ENCODE measurements at regions not wholly inside any gene's neighbourhood (a gene's known extent, or its start where the extent isn't known, plus 50 kb on each side); places are given as distances from the start of the nearest gene placed in this dataset.
"Not testable (repeated sequence)": the region's sequence is repeated elsewhere in the genome, so short reads cannot be mapped to it uniquely, and the experiment has no call there.

DNA sequence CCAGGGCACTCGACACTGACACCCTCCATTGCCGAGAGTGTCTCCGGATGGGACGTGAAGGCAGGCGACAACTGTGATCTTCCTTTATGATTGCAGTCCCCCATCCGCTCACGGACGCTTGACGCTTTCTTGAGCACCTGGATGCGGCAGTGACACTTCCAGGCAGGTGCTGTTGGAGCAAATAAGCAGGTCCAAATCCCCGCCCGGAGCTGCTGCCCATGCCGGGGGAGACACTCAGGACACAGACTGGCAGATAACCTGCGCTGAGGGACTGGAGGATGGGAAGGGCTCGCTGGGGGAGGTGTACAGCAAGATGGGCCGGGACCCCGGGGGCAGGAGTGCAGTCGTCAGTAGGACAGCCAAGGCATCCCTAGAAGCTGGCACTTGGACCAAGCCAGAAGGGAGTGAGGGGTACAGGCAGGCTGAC, 1403.5 kb downstream of the BRD1 start:
- H3K4me1 Mint-ChIP-seq = no peaks in the 10 kb centered on the region
- H3K27ac Mint-ChIP-seq = peak overlapping the region in 1 of 2 donors; percentile 93
- H3K4me3 Mint-ChIP-seq = no peak overlapping the region
- ATAC-seq = no peak
- DNase-seq = no peak
- peaks cover 12% of the 10 kb centered on the region for H3K27me3 Mint-ChIP-seq
- H3K9me3 Mint-ChIP-seq = no peaks in the 10 kb centered on the region

DNA sequence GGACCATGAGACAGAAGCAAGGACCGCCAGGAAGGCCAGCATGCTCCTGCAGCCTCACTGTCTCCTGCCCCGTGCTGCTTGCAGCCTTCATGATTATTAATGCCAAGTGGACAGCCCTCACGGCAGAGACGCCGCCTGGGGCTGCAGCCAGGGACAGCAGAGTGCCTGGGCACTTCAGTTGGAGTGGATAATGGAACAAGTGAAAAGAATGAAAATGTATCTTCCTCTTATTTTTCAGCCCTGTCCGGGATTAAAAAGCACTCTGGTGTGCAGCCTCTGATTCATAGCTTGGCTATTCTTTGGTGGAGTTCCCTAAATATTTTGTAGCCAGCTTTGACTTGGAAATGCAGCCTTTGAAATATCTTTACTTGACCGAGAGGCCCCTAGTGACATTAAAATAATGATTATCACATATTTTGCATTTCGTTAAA, 1404.2 kb downstream of the BRD1 start:
- Mint-ChIP-seq H3K27me3 (peaks cover 14% of the 10 kb centered on the region), H3K4me3 (no peak overlapping the region), H3K4me1 (no peaks in the 10 kb centered on the region), H3K27ac (no peak overlapping the region), H3K9me3 (no peaks in the 10 kb centered on the region)
- ATAC-seq (no peak), DNase-seq (no peak)

DNA sequence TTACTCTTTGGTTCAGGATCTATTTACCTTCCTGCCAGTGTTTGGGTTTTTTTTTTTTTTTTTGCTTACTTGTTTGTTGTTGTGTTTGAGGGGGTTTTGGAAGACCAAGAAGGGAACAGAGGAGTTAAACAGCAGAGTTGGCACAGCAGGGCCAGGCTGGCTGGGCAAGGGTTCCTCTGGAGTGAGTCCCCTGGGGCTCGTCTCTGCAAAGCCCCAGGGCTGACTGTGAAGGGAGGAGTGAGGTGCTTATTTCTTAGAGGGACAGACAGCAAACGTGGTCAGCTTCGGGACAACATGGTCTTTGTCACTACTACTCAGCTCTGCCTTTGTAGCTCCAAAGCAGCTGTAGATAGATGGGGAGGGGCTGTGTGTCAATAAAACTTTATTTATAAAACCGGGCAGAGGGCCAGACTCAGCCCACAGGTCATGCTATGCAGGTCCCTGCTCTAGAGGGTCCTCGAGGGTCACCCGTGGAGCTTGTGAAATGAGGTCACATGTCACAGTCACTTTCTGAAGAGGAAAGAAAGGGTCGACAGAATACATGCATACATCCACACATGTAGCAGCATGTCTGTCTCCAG, 1404.7 kb downstream of the BRD1 start:
- Mint-ChIP-seq H3K4me3 (no peak overlapping the region), H3K4me1 (no peaks in the 10 kb centered on the region), H3K27me3 (peaks cover 14% of the 10 kb centered on the region), H3K27ac (no peak overlapping the region), H3K9me3 (no peaks in the 10 kb centered on the region)
- ATAC-seq (no peak), DNase-seq (no peak)

DNA sequence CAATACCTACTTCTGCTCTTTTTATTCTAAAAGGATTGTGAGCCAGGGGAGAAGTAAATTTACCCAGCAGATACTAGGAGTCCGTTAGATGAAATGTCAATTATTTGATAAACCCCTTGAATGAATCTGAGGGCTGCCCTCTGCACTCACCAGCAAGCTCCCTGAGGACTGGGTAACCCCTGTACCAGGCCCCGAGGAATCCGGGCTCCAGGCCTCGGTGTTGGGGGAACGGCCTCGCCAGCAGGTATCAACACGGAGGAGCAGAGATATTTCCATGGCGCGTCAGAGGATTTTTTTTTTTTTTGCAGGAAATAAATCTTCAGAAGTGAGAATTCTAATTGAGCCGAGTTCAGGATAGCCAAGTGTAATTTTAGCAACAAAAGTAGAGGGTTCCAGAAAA, 1408.8 kb downstream of the BRD1 start:
- Mint-ChIP-seq H3K4me3 (no peak overlapping the region), H3K27me3 (peaks cover 24% of the 10 kb centered on the region), H3K9me3 (no peaks in the 10 kb centered on the region), H3K27ac (no peak overlapping the region), H3K4me1 (no peaks in the 10 kb centered on the region)
- no peak for DNase-seq
- no peak for ATAC-seq

DNA sequence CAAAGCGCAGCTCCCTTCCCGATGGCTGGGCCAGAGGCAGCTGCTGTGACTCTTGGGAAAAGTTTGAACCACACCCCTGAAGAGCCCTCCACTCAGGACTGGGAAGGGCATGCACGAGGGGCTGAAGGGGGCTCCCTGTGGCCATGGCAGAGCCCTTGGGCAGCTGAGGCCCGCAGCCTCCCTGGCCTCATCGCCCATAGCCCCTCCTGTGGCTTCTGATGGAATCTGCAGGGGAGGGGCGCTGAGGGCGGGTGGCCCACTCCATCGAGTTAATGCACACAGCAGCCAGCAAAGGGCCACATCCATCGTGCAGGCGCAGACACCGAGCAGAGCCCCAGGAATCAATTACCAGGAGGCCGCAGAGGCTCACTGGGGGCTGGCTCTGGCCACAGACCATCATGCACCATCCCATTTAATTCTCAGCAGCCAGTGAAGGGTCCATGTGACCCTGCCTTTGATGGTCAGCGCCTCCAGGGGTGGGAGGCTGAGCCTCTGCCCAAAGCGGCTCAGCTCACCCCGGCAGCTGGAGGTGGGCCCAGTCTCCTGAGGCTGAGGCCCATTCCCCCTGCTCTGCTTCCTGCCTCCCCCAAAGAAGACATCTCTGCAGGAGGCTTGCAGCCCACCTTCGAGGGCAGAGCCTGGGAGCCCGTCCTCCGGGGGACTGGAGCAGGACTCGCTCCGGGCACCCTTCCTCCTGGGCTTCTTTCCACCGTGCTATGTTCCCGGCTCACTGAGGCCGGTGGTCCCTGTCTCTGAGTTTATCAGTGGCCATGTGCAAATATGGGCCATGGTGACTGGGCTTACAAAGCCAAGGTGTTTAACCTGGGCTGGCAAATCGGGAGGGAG, 1410.2 kb downstream of the BRD1 start:
- DNase-seq = no peak
- peaks cover 24% of the 10 kb centered on the region for H3K27me3 Mint-ChIP-seq
- no peak overlapping the region for H3K27ac Mint-ChIP-seq
- H3K9me3 Mint-ChIP-seq = no peaks in the 10 kb centered on the region
- no peaks in the 10 kb centered on the region for H3K4me1 Mint-ChIP-seq
- H3K4me3 Mint-ChIP-seq = no peak overlapping the region
- no peak for ATAC-seq

DNA sequence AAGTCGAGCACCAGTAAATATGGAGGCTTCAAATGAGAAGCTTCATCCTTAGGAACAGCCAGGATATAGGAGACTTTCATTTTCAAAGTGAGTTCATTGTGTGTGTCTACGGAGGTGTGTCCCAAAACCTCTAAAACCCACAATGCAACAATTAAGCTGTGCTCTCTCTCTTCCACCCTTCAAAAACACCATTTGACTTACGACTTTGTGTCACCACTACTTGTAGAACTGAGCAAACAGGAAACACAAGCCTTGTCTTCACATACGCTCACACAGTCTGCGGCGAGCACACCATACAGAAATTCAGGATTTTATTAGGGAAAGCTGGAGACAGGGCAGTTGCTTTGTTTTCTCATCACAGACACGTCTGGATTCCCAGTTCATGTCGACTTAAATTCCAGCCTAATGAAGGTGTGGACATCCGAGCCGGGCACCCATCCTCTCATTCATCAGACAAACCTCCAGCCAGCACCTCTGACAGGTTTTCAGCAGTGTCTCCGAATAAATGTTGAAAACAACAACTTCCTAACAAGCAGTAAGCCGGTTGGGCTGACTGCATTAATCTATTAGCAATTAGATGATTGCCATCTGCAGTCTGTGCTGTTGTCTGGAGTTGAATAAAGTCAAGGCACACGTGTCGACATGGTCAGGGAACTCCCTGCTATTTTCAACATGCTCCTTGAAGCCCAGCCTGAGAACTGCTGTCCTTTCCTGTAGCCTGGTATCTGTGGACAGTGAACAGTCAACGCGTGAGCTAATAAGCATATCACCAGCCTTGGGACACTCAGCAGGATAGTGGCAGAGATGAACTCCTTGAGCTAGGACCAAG, 1411.1 kb downstream of the BRD1 start:
- Mint-ChIP-seq H3K27ac (no peak overlapping the region), H3K27me3 (peaks cover 24% of the 10 kb centered on the region), H3K4me1 (no peaks in the 10 kb centered on the region), H3K9me3 (no peaks in the 10 kb centered on the region), H3K4me3 (no peak overlapping the region)
- DNase-seq = no peak
- no peak for ATAC-seq

DNA sequence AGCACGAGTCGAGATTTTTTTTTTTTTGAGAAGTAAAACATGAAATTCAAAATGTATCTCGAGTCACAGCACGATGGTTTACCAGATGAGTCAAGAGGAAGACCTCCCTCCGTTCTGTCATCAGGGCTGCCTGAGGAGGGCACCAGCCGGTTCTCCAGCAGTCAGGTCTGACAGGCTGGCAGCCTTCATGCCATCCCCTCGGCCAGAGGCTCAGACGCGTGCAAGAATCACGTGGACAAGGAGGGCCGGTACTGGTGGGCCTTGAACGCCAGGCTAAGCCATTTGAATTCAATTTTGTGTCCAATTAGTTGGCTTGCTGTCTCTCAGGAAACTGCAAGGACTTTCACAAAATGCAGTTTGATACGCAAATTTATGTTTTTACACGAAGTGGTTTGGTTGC, 1412.2 kb downstream of the BRD1 start:
- no peak overlapping the region for H3K27ac Mint-ChIP-seq
- no peak overlapping the region for H3K4me3 Mint-ChIP-seq
- DNase-seq = no peak
- ATAC-seq = no peak
- no peaks in the 10 kb centered on the region for H3K4me1 Mint-ChIP-seq
- no peaks in the 10 kb centered on the region for H3K9me3 Mint-ChIP-seq
- peaks cover 33% of the 10 kb centered on the region for H3K27me3 Mint-ChIP-seq

DNA sequence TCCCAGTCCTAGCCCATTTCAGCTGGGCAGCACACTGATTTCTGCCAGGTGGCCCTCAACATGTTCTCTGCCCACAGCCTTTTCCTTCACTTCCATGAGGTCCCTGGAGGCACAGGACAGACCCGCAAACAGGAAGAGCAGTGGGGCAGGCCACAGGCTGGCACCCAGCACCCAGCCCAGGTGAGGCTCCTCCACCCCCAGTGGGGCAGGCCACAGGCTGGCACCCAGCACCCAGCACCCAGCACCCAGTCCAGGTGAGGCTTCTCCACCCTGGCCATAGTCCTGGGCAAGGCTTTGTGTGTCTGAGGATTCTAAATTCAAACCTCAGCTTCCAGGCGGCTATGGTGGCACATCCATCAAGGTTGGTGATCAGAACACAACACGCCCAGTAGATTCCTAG, 1413.0 kb downstream of the BRD1 start:
- Mint-ChIP-seq H3K4me3 (no peak overlapping the region), H3K9me3 (no peaks in the 10 kb centered on the region), H3K27ac (no peak overlapping the region), H3K4me1 (no peaks in the 10 kb centered on the region), H3K27me3 (peaks cover 34% of the 10 kb centered on the region)
- no peak for DNase-seq
- ATAC-seq = no peak

DNA sequence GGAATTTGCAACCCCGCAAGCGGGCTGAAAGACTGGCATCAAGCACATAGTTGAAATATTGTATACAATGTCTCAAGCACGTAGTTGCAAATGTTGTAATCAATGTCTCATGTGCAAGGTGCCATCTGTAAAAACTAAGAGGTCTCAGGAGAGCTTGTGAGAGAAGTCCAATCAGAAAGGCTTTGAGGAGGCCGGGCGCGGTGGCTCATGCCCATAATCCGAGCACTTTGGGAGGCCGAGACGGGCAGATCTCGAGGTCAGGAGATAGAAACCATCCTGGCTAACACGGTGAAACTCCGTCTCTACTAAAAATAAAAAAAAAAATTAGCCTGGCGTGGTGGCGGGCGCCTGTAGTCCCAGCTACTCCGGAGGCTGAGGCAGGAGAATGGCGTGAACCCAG, 1414.7 kb downstream of the BRD1 start:
- H3K4me3 Mint-ChIP-seq, ATAC-seq, H3K27ac Mint-ChIP-seq: not testable (repeated sequence)

DNA sequence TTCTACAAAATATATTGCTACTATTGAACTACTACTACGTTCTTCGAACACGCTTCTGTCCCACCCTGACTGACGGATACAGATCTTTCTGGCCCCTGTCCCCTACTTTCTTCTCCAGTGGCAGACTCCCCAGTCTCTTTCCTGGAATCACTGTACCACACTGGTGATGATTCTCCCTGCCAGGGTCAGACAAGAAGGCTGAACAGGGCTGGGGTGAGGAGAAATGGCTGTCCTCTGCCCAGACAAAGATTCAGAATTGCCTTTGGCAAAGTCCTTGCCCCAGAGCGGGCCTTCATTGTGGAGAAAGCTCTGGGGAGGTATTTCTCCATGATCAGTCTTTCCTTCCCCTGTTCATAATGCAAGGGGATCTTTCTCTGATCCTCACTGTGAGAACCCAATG, 1417.1 kb downstream of the BRD1 start:
- Mint-ChIP-seq H3K27ac (no peak overlapping the region), H3K27me3 (peaks cover 18% of the 10 kb centered on the region)

More for the DNA sequence above, 1414.7 kb downstream of the BRD1 start:
- not testable (repeated sequence) for DNase-seq, H3K9me3 Mint-ChIP-seq, H3K4me1 Mint-ChIP-seq
- H3K27me3 Mint-ChIP-seq = peaks cover 27% of the 10 kb centered on the region

DNA sequence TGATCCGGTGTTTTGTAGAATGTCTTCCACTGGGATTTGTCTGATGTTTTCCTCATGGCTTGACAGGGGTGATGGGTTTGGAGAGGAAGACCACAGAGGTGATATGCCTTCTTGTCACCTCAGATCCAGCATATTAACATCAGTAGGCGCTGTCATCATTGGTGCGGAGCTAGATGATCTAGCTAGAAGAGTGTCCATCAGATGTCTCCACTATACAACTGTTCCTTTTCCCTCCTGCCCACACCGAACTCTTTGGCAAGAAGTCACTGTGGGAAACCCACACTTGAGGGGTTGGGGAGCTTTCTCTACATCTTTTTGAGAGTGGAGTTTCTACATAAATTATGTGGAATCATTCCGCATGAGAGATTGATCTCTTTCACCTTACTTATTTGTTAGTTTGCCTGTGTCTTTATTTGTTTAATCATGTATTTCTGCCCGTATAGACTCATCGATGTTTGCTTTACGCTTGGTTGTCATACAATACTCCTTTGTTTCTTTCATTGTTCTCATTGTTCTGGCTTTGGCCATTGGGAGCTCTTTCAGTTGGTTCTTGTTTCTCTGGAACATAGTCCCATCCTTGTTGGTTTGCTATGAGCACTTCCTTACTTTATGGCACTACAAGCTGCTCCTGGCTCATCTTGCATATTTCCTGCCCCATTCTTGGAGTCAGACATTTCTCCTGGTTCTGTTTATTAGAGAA, 1420.3 kb downstream of the BRD1 start:
- Mint-ChIP-seq H3K9me3 (peaks cover 0 to 10% of the 10 kb centered on the region in 2 donors), H3K4me3 (no peak overlapping the region), H3K27ac (no peak overlapping the region), H3K27me3 (peaks cover 10% of the 10 kb centered on the region), H3K4me1 (no peaks in the 10 kb centered on the region)
- DNase-seq = no peak
- ATAC-seq = no peak

More for the DNA sequence above, 1417.1 kb downstream of the BRD1 start:
- ATAC-seq (no peak), DNase-seq (no peak)
- Mint-ChIP-seq H3K4me3 (no peak overlapping the region), H3K9me3 (peaks cover 0 to 10% of the 10 kb centered on the region in 2 donors), H3K4me1 (no peaks in the 10 kb centered on the region)

DNA sequence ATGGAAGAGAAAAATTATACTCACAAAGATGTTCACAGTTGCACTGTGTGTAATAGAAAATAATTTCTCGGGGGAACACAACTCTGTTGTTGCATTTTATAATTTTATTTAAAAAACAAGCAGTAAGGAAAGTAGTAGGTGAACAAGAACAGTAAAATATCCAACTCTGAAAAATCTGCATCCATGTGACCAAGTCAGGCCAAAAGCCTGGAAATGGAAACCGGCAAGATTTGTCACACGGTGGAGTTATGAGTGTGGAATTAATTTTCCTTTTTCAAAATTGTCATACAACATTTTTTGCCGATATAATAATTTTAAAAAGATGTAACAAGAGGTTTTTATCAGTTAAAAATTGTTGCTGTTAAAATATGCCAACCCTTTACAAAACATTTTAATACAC, 1421.5 kb downstream of the BRD1 start:
- no peak overlapping the region for H3K27ac Mint-ChIP-seq
- H3K4me3 Mint-ChIP-seq = no peak overlapping the region
- no peak for ATAC-seq
- H3K27me3 Mint-ChIP-seq = peaks cover 8% of the 10 kb centered on the region
- peaks cover 0 to 10% of the 10 kb centered on the region in 2 donors for H3K9me3 Mint-ChIP-seq
- H3K4me1 Mint-ChIP-seq = no peaks in the 10 kb centered on the region
- DNase-seq = no peak

DNA sequence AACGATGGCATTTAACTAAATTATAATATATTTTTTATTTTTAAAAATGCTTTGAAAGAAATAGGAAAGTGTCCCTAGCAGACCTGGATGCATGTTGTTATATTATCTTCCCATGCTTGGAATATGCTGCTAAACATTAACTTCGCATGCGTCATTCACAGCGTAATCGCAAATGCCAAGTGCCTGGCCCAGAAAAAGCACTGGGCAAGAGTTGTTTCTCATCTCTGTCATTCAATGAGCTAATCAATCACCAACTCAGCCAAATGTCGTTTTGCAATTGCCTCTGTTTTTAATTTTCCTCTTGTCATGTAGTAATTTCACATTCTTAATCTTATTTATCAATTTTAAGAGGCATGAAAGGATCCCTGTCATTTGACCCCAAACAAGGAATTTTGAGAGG, 1421.9 kb downstream of the BRD1 start:
- H3K27me3 Mint-ChIP-seq = peaks cover 3% of the 10 kb centered on the region
- peaks cover 0 to 10% of the 10 kb centered on the region in 2 donors for H3K9me3 Mint-ChIP-seq
- H3K27ac Mint-ChIP-seq = no peak overlapping the region
- DNase-seq = no peak
- H3K4me1 Mint-ChIP-seq = no peaks in the 10 kb centered on the region
- ATAC-seq = no peak
- no peak overlapping the region for H3K4me3 Mint-ChIP-seq

DNA sequence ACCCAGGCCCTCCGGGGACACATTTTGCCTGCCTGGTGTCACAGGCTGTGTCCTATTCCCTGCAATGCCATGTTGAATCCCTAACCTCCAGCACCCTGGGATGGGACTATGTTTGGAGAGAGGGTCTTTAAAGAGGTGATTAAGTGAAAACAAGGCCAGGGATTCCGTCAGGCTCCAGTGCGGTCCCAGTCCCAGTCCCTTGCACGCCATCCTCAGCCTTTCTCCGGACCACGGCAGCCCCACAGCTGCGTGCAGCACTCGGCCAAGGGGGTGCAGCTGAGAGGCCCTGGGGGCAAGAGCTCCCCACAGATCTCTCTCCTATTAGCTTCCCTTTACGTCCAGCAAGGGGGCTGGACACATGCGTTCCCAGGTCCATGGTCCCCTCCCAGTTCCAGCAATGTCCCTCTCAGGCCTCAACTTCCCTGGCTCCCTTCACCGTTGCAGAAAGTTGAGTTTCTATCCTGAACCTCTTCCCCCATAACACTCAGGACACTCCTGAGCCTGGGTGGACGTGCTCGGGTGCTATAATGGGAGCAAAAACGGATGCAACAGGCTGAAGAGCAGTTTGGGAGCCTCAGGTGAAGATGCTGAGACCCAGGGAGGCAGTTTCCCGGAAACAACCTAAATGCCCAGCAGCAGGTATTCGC, 1422.7 kb downstream of the BRD1 start:
- no peak for ATAC-seq
- DNase-seq = no peak
- Mint-ChIP-seq H3K9me3 (peaks cover 0 to 10% of the 10 kb centered on the region in 2 donors), H3K4me1 (no peaks in the 10 kb centered on the region), H3K27ac (no peak overlapping the region), H3K27me3 (peaks cover 4% of the 10 kb centered on the region), H3K4me3 (no peak overlapping the region)

Measured in stimulated activated naive CD8-positive, alpha-beta T cell treated with anti-CD3 and anti-CD28 coated beads, Interleukin-15, amount 100 ng/mL, for 72 hours (primary cell).